ENCODE measurements at regions not wholly inside any gene's neighbourhood (a gene's known extent, or its start where the extent isn't known, plus 50 kb on each side); places are given as distances from the start of the nearest gene placed in this dataset.

GRCh38 chr18:29711932-29712331, 1330.6 kb downstream of the DSC3 start:
- Histone ChIP-seq H3K79me2 (ENCODE audit: low read depth) (no peaks in the 10 kb centered on the region), H3K27ac (no peak overlapping the region), H3K4me2 (no peak overlapping the region), H3K4me1 (no peaks in the 10 kb centered on the region), H4K20me1 (ENCODE audit: low read depth) (no peaks in the 10 kb centered on the region), H2AFZ (replicated peaks) (no peak overlapping the region), H3K27me3 (no peaks in the 10 kb centered on the region), H3K36me3 (no peaks in the 10 kb centered on the region), H3K9ac (no peak overlapping the region), H3K4me3 (no peak overlapping the region), H3K9me3 (ENCODE audit: low read depth) (no peaks in the 10 kb centered on the region), H3F3A (ENCODE audit: low read depth) (no peaks in the 10 kb centered on the region)
- H3K4me1 Mint-ChIP-seq = peaks cover 5% of the 10 kb centered on the region
- no peak for DNase-seq (ENCODE audit: low spot score)
- no peak overlapping the region for H3K27ac Mint-ChIP-seq
- peaks cover 2% of the 10 kb centered on the region for H3K9me3 Mint-ChIP-seq
- H3K36me3 Mint-ChIP-seq = no peaks in the 10 kb centered on the region
- TF ChIP-seq EZH2phosphoT487 (IDR thresholded peaks at IDR 0.05) (no peak), CTCF (IDR thresholded peaks at IDR 0.05) (no peak), EZH2 (IDR thresholded peaks at IDR 0.05) (no peak)
- H3K4me3 Mint-ChIP-seq = no peak overlapping the region
- peaks cover 2% of the 10 kb centered on the region for H3K27me3 Mint-ChIP-seq (ENCODE audit: insufficient read depth, low read depth)

DNA sequence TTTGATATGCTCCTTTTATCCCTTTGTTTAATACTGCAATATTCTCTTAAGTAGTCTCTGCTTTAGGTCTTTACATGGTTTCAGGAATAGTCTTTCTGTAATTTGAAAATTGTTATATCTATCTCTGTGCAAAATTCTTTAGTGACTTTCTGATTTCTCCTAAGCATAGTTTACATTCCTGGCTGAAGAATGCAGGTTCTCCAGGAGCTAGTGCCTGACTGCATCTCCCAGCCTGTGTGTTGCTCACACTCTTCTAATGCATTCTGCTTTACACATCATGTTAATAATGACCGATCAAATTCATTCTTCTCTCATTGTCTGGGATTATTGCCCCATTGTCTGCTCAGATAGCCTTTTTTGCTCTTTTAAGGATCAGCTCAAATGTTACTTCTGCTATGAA, 1349.2 kb downstream of the DSC3 start:
- Histone ChIP-seq H3K4me2 (no peak overlapping the region), H3K27me3 (no peaks in the 10 kb centered on the region), H3F3A (ENCODE audit: low read depth) (no peaks in the 10 kb centered on the region), H3K79me2 (ENCODE audit: low read depth) (no peaks in the 10 kb centered on the region), H3K4me1 (no peaks in the 10 kb centered on the region), H2AFZ (replicated peaks) (no peak overlapping the region), H3K36me3 (no peaks in the 10 kb centered on the region), H3K9ac (no peak overlapping the region), H3K9me3 (ENCODE audit: low read depth) (no peaks in the 10 kb centered on the region), H3K4me3 (no peak overlapping the region), H3K27ac (no peak overlapping the region), H4K20me1 (ENCODE audit: low read depth) (no peaks in the 10 kb centered on the region)
- no peak overlapping the region for H3K27ac Mint-ChIP-seq
- TF ChIP-seq EZH2phosphoT487 (IDR thresholded peaks at IDR 0.05) (no peak), EZH2 (IDR thresholded peaks at IDR 0.05) (no peak), CTCF (IDR thresholded peaks at IDR 0.05) (no peak)
- DNase-seq (ENCODE audit: low spot score) = no peak
- H3K9me3 Mint-ChIP-seq = no peaks in the 10 kb centered on the region
- no peaks in the 10 kb centered on the region for H3K27me3 Mint-ChIP-seq (ENCODE audit: insufficient read depth, low read depth)
- no peaks in the 10 kb centered on the region for H3K36me3 Mint-ChIP-seq
- H3K4me1 Mint-ChIP-seq = no peaks in the 10 kb centered on the region
- H3K4me3 Mint-ChIP-seq = no peak overlapping the region

GRCh38 chr18:29681578-29681977, 1361.0 kb downstream of the DSC3 start:
- H4K20me1 ChIP-seq (ENCODE audit: low read depth) = no peaks in the 10 kb centered on the region
- no peaks in the 10 kb centered on the region for H3K9me3 ChIP-seq (ENCODE audit: low read depth)
- H2AFZ ChIP-seq (replicated peaks) = no peak overlapping the region
- no peak overlapping the region for H3K4me3 ChIP-seq
- Mint-ChIP-seq H3K27me3 (ENCODE audit: insufficient read depth, low read depth) (no peaks in the 10 kb centered on the region), H3K9me3 (peaks cover 7% of the 10 kb centered on the region), H3K4me3 (no peak overlapping the region), H3K27ac (no peak overlapping the region), H3K36me3 (no peaks in the 10 kb centered on the region), H3K4me1 (no peaks in the 10 kb centered on the region)
- H3K9ac ChIP-seq = no peak overlapping the region
- H3K4me2 ChIP-seq = no peak overlapping the region
- H3K27ac ChIP-seq = no peak overlapping the region
- H3F3A ChIP-seq (ENCODE audit: low read depth) = no peaks in the 10 kb centered on the region
- no peaks in the 10 kb centered on the region for H3K4me1 ChIP-seq
- H3K27me3 ChIP-seq = no peaks in the 10 kb centered on the region
- H3K36me3 ChIP-seq = no peaks in the 10 kb centered on the region
- no peak for TF ChIP-seq EZH2phosphoT487 (IDR thresholded peaks at IDR 0.05)
- no peak for TF ChIP-seq EZH2 (IDR thresholded peaks at IDR 0.05)
- DNase-seq (ENCODE audit: low spot score) = no peak
- no peaks in the 10 kb centered on the region for H3K79me2 ChIP-seq (ENCODE audit: low read depth)

GRCh38 chr18:29664278-29665036, 1378.1 kb downstream of the DSC3 start:
- no peak overlapping the region for H3K4me3 ChIP-seq
- H3K27ac Mint-ChIP-seq = no peak overlapping the region

More at GRCh38 chr18:29664278-29665036, 1378.1 kb downstream of the DSC3 start:
- H3K27me3 ChIP-seq = no peaks in the 10 kb centered on the region
- Mint-ChIP-seq H3K27me3 (ENCODE audit: insufficient read depth, low read depth) (no peaks in the 10 kb centered on the region), H3K4me1 (no peaks in the 10 kb centered on the region), H3K9me3 (no peaks in the 10 kb centered on the region), H3K36me3 (no peaks in the 10 kb centered on the region), H3K4me3 (no peak overlapping the region)
- H3K9ac ChIP-seq = no peak overlapping the region
- no peaks in the 10 kb centered on the region for H3K79me2 ChIP-seq (ENCODE audit: low read depth)
- H4K20me1 ChIP-seq (ENCODE audit: low read depth) = no peaks in the 10 kb centered on the region
- no peak for TF ChIP-seq EZH2phosphoT487 (IDR thresholded peaks at IDR 0.05)
- TF ChIP-seq CTCF (IDR thresholded peaks at IDR 0.05) = no peak
- no peak for TF ChIP-seq EZH2 (IDR thresholded peaks at IDR 0.05)
- no peaks in the 10 kb centered on the region for H3K9me3 ChIP-seq (ENCODE audit: low read depth)
- peaks cover 3% of the 10 kb centered on the region for H3K4me1 ChIP-seq
- H3K36me3 ChIP-seq = no peaks in the 10 kb centered on the region
- DNase-seq (ENCODE audit: low spot score) = no peak
- H2AFZ ChIP-seq (replicated peaks) = no peak overlapping the region
- no peak overlapping the region for H3K4me2 ChIP-seq
- H3F3A ChIP-seq (ENCODE audit: low read depth) = no peaks in the 10 kb centered on the region
- H3K27ac ChIP-seq = no peak overlapping the region
